Fibroblast of lung (primary cell): ENCODE measurements at regions not wholly inside any gene's neighbourhood (a gene's known extent, or its start where the extent isn't known, plus 50 kb on each side); places are given as distances from the start of the nearest gene placed in this dataset.

Source experiments
- DNase-seq, 2 donors: peaks; one replicate each; pipeline versions ENCODE4 v3.0.0 to v3.0.0-alpha.2; 2010; ENCODE audit warnings: low read depth in 2 of 2
- H2AFZ ChIP-seq: 2 replicates; pipeline ENCODE4 v1.5.1; 2012; ENCODE audit warnings: low read length, control low read depth, inconsistent platforms
- H3K27ac ChIP-seq: 2 replicates; pipeline ENCODE4 v1.5.1; 2011; ENCODE audit warnings: low read length, control low read depth; ENCODE audit not compliant: insufficient read depth
- H3K27me3 ChIP-seq: 2 replicates; pipeline ENCODE4 v1.5.1; 2011; ENCODE audit warnings: mild to moderate bottlenecking, low read length; ENCODE audit not compliant: control insufficient read depth, insufficient read depth
- H3K36me3 ChIP-seq: 2 replicates; pipeline ENCODE4 v1.5.1; 2011; ENCODE audit warnings: low read length; ENCODE audit not compliant: control insufficient read depth, insufficient read depth
- H3K4me1 ChIP-seq: 2 replicates; pipeline ENCODE4 v1.5.1; 2011; ENCODE audit warnings: low read length; ENCODE audit not compliant: control insufficient read depth, insufficient read depth; ENCODE audit errors: extremely low read depth
- H3K4me2 ChIP-seq: 2 replicates; pipeline ENCODE4 v1.5.1; 2011; ENCODE audit warnings: low read length, control low read depth; ENCODE audit not compliant: insufficient read depth; ENCODE audit errors: extremely low read depth
- H3K4me3 ChIP-seq, 4 experiments: fragments of 200-600 bp in 1 of 4; sonication (generic) in 1 of 4; replicated peaks in 1 of 4; 2 replicates each; pipeline ENCODE4 v1.5.1; 2011 to 2016; ENCODE audit warnings: low read length in 4 of 4, low read depth in 3 of 4, mild to moderate bottlenecking in 3 of 4, control low read depth in 2 of 4, inconsistent platforms in 1 of 4, mixed read lengths in 1 of 4; ENCODE audit not compliant: insufficient read depth in 1 of 4; ENCODE audit errors: control extremely low read depth in 1 of 4
- H3K79me2 ChIP-seq: 2 replicates; pipeline ENCODE4 v1.5.1; 2012; ENCODE audit warnings: mild to moderate bottlenecking, low read length, inconsistent platforms; ENCODE audit not compliant: control insufficient read depth, insufficient read depth
- H3K9ac ChIP-seq: 2 replicates; pipeline ENCODE4 v1.5.1; 2011; ENCODE audit warnings: mild to moderate bottlenecking, low read length, control low read depth; ENCODE audit not compliant: insufficient read depth
- H3K9me3 ChIP-seq: 2 replicates; pipeline ENCODE4 v1.5.1; 2012; ENCODE audit warnings: low read depth, low read length; ENCODE audit not compliant: control insufficient read depth, insufficient read depth
- H4K20me1 ChIP-seq: 2 replicates; pipeline ENCODE4 v1.5.1; 2011; ENCODE audit warnings: low read length; ENCODE audit not compliant: control insufficient read depth, insufficient read depth; ENCODE audit errors: extremely low read depth
- CTCF ChIP-seq, 2 donors: IDR thresholded peaks in 1 of 2; conservative IDR thresholded peaks in 1 of 2; 1 replicate in 1 of 2; 2 replicates in 1 of 2; pipeline ENCODE4 v1.5.1; 2011 to 2012; ENCODE audit warnings: low read length in 2 of 2, control low read depth in 1 of 2, inconsistent platforms in 1 of 2, low read depth in 1 of 2, mild to moderate bottlenecking in 1 of 2
- EZH2 ChIP-seq: IDR thresholded peaks from 2 replicates; pipeline ENCODE4 v1.5.1; 2012; ENCODE audit warnings: low read length, control low read depth, mild to moderate bottlenecking; ENCODE audit errors: missing control alignments

GRCh38 chr12:30457621-30458289 lies 237.9 kb downstream of the IPO8 start:
- Histone ChIP-seq H3K4me2 (no peak overlapping the region), H3K36me3 (no peaks in the 10 kb centered on the region), H3K4me3 (no peak overlapping the region), H3K4me1 (no peaks in the 10 kb centered on the region), H4K20me1 (no peaks in the 10 kb centered on the region), H3K27me3 (no peaks in the 10 kb centered on the region), H2AFZ (no peak overlapping the region), H3K9me3 (no peaks in the 10 kb centered on the region), H3K79me2 (no peaks in the 10 kb centered on the region), H3K27ac (no peak overlapping the region), H3K9ac (no peak overlapping the region)
- TF ChIP-seq EZH2 (no peak), CTCF (conservative IDR thresholded peaks at IDR 0.05 in 1 of 2, IDR thresholded peaks at IDR 0.05 in 1 of 2; ENCODE audit: low read depth in 1 of 2, low read length in 2 of 2) (peak; percentile 40 to 56)
- DNase-seq, result peak; percentile 74 to 92

- Histone ChIP-seq H3K4me2 (no peak overlapping the region), H4K20me1 (no peaks in the 10 kb centered on the region), H2AFZ (no peak overlapping the region), H3K9me3 (no peaks in the 10 kb centered on the region), H3K27me3 (no peaks in the 10 kb centered on the region), H3K9ac (no peak overlapping the region), H3K79me2 (no peaks in the 10 kb centered on the region), H3K4me3 (no peak overlapping the region), H3K4me1 (no peaks in the 10 kb centered on the region), H3K27ac (no peak overlapping the region), H3K36me3 (no peaks in the 10 kb centered on the region)
- TF ChIP-seq CTCF (conservative IDR thresholded peaks at IDR 0.05 in 1 of 2, IDR thresholded peaks at IDR 0.05 in 1 of 2; ENCODE audit: low read depth in 1 of 2, low read length in 2 of 2) (no peak), EZH2 (no peak)
- DNase-seq, result peak; percentile 47 to 52
These were observed 244.8 kb downstream of the IPO8 start for GRCh38 chr12:30450872-30451271.

GRCh38 chr12:30450226-30450625 lies 245.4 kb downstream of the IPO8 start:
- Histone ChIP-seq H3K4me1 (no peaks in the 10 kb centered on the region), H3K79me2 (no peaks in the 10 kb centered on the region), H3K4me3 (no peak overlapping the region), H4K20me1 (no peaks in the 10 kb centered on the region), H3K27me3 (no peaks in the 10 kb centered on the region), H3K27ac (no peak overlapping the region), H3K9me3 (no peaks in the 10 kb centered on the region), H2AFZ (no peak overlapping the region), H3K36me3 (no peaks in the 10 kb centered on the region), H3K9ac (no peak overlapping the region), H3K4me2 (no peak overlapping the region)
- TF ChIP-seq EZH2 (no peak), CTCF (conservative IDR thresholded peaks at IDR 0.05 in 1 of 2, IDR thresholded peaks at IDR 0.05 in 1 of 2; ENCODE audit: low read depth in 1 of 2, low read length in 2 of 2) (no peak)
- peak in 1 of 2 donors; percentile 11 for DNase-seq
